ENCODE measurements at regions not wholly inside any gene's neighbourhood (a gene's known extent, or its start where the extent isn't known, plus 50 kb on each side); places are given as distances from the start of the nearest gene placed in this dataset.

GRCh38 chr7:88431882-88432281, 125.2 kb upstream of the STEAP4 start:
- TF ChIP-seq CTCF (IDR thresholded peaks at IDR 0.05; ENCODE audit: borderline replicate concordance, extremely low read depth, low read length, poor library complexity, severe bottlenecking) = no peak
- TF ChIP-seq EZH2 (IDR thresholded peaks at IDR 0.05; ENCODE audit: borderline replicate concordance, low read depth, low read length, severe bottlenecking) = no peak

All from DND-41 (cell line).